ENCODE measurements at regions not wholly inside any gene's neighbourhood (a gene's known extent, or its start where the extent isn't known, plus 50 kb on each side); places are given as distances from the start of the nearest gene placed in this dataset.
"Not testable (repeated sequence)": the region's sequence is repeated elsewhere in the genome, so short reads cannot be mapped to it uniquely, and the experiment has no call there.

- TF ChIP-seq, protein P1, sequence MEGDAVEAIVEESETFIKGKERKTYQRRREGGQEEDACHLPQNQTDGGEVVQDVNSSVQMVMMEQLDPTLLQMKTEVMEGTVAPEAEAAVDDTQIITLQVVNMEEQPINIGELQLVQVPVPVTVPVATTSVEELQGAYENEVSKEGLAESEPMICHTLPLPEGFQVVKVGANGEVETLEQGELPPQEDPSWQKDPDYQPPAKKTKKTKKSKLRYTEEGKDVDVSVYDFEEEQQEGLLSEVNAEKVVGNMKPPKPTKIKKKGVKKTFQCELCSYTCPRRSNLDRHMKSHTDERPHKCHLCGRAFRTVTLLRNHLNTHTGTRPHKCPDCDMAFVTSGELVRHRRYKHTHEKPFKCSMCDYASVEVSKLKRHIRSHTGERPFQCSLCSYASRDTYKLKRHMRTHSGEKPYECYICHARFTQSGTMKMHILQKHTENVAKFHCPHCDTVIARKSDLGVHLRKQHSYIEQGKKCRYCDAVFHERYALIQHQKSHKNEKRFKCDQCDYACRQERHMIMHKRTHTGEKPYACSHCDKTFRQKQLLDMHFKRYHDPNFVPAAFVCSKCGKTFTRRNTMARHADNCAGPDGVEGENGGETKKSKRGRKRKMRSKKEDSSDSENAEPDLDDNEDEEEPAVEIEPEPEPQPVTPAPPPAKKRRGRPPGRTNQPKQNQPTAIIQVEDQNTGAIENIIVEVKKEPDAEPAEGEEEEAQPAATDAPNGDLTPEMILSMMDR (IDR thresholded peaks at IDR 0.05): no peak
- DNase-seq (ENCODE audit: low spot score): no peak
- no peak overlapping the region for H3K27ac ChIP-seq
- no peak overlapping the region for H3K4me3 ChIP-seq
These were observed 1233.0 kb upstream of the NRXN1 start for GRCh38 chr2:52264911-52265310.

DNA sequence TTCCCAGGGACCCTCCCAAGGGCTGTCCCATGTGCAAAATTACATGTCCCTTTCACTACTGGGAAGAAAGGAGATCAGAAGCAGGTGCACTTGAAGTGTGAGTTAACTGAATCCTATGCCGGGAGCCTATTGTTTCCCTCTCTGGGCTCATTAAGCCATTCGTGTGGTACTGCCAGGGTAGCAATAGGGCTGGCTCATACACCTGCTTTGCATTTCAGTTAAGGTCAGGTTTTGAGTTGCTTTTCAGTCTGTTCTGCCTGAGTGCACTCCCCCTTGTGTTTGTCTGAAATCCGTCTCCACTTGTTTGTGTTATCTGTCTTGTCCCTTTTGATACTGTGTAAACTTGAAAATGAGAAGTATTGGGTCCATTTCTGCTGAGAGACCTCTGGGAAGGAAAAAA is 1232.6 kb upstream of the NRXN1 start:
- DNase-seq (ENCODE audit: low spot score): no peak
- TF ChIP-seq, protein P1 (IDR thresholded peaks at IDR 0.05): no peak
- H3K4me3 ChIP-seq: no peak overlapping the region

GRCh38 chr2:52260904-52261303 is 1229.0 kb upstream of the NRXN1 start:
- H3K4me3 ChIP-seq: no peak overlapping the region
- TF ChIP-seq, protein P1 (IDR thresholded peaks at IDR 0.05): no peak
- DNase-seq (ENCODE audit: low spot score): no peak
- no peak overlapping the region for H3K27ac ChIP-seq

More for the DNA sequence above, 1232.6 kb upstream of the NRXN1 start:
- no peak overlapping the region for H3K27ac ChIP-seq

DNA sequence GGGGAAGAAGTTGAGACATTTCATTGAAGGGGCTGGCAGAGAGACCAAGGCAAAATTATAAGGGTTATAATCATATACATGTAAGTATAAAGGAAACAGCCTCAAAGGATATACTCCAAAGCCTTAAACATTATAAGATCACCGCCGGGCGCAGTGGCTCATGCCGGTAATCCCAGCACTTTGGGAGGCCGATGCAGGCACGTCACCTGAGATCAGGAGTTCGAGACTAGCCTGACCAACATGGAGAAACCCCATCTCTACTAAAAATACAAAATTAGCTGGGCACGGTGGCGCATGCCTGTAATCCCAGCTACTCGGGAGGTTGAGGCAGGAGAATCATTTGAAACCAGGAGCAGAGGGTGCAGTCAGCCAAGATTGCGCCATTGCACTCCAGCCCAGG is 1227.0 kb upstream of the NRXN1 start:
- H3K27ac ChIP-seq; H3K4me3 ChIP-seq; DNase-seq (ENCODE audit: low spot score): not testable (repeated sequence)

DNA sequence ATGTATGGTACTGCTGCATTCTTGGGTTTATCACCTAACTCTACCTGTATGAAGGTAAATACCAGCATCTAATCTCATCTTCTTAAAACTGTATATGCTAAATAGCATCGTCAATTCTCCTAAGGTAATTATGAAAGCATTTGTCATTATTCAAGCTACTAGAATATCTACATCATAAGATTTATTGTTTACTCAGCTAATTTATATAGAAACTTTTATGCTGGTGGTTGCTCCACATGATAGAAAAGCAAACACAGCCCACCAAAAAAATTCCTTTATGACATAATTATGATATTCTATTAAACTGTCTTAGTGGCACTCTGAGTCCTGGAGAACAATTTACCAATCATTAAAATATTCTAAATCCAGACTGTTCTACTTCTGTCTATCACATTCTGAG is 1226.1 kb upstream of the NRXN1 start:
- TF ChIP-seq, protein P1 (IDR thresholded peaks at IDR 0.05): no peak
- DNase-seq (ENCODE audit: low spot score): no peak

GRCh38 chr2:52253416-52253980 is 1221.6 kb upstream of the NRXN1 start:
- Histone ChIP-seq H3K27ac (no peak overlapping the region), H3K4me3 (no peak overlapping the region)
- no peak for DNase-seq (ENCODE audit: low spot score)
- TF ChIP-seq, protein P1 (IDR thresholded peaks at IDR 0.05): no peak

More for the DNA sequence above, 1226.1 kb upstream of the NRXN1 start:
- Histone ChIP-seq H3K27ac (no peak overlapping the region), H3K4me3 (no peak overlapping the region)

- TF ChIP-seq, protein P1 (IDR thresholded peaks at IDR 0.05): no peak
- DNase-seq (ENCODE audit: low spot score): no peak
These were observed 1206.8 kb upstream of the NRXN1 start for GRCh38 chr2:52238782-52239181.

More at GRCh38 chr2:52238782-52239181, 1206.8 kb upstream of the NRXN1 start:
- H3K4me3 ChIP-seq: no peak overlapping the region
- H3K27ac ChIP-seq: no peak overlapping the region
